ENCODE measurements at regions not wholly inside any gene's neighbourhood (a gene's known extent, or its start where the extent isn't known, plus 50 kb on each side); places are given as distances from the start of the nearest gene placed in this dataset.

DNA sequence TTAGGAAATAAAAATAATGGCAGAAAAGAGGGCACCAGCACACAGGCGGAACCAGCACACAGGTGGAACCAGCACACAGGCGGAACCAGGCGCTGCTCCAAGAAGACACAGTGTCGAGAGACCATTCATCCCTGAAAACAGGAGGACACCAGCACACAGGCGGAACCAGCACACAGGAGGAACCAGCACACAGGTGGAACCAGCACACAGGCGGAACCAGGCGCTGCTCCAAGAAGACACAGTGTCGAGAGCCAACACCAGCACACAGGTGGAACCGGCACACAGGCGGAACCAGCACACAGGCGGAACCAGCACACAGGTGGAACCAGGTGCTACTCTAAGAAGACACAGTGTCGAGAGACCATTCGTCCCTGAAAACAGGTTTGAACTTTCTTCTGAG, 115.5 kb upstream of the TMEM18 start:
- POLR2A ChIA-PET: no interaction called here
- H3K27me3 Mint-ChIP-seq (ENCODE audit: insufficient read depth, unreplicated experiment): no peaks in the 10 kb centered on the region
- no TSS peak for BruUV-seq (replicated peaks)
- intact Hi-C loops (cut with micrococcal nuclease): no loop called here
- H3K4me3 Mint-ChIP-seq (ENCODE audit: unreplicated experiment): no peak overlapping the region
- TF ChIP-seq, protein P1, sequence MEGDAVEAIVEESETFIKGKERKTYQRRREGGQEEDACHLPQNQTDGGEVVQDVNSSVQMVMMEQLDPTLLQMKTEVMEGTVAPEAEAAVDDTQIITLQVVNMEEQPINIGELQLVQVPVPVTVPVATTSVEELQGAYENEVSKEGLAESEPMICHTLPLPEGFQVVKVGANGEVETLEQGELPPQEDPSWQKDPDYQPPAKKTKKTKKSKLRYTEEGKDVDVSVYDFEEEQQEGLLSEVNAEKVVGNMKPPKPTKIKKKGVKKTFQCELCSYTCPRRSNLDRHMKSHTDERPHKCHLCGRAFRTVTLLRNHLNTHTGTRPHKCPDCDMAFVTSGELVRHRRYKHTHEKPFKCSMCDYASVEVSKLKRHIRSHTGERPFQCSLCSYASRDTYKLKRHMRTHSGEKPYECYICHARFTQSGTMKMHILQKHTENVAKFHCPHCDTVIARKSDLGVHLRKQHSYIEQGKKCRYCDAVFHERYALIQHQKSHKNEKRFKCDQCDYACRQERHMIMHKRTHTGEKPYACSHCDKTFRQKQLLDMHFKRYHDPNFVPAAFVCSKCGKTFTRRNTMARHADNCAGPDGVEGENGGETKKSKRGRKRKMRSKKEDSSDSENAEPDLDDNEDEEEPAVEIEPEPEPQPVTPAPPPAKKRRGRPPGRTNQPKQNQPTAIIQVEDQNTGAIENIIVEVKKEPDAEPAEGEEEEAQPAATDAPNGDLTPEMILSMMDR (IDR thresholded peaks at IDR 0.05; ENCODE audit: unreplicated experiment): no peak
- CTCF ChIA-PET: no interaction called here
- H3K9me3 Mint-ChIP-seq (ENCODE audit: unreplicated experiment): peaks cover 7% of the 10 kb centered on the region
- H3K27ac Mint-ChIP-seq (ENCODE audit: low read depth, unreplicated experiment): no peak overlapping the region
- H3K36me3 Mint-ChIP-seq (ENCODE audit: insufficient read depth, unreplicated experiment): no peaks in the 10 kb centered on the region
- DNase-seq (ENCODE audit: unreplicated experiment): no peak
- no peaks in the 10 kb centered on the region for H3K4me1 Mint-ChIP-seq (ENCODE audit: insufficient read depth, unreplicated experiment)

DNA sequence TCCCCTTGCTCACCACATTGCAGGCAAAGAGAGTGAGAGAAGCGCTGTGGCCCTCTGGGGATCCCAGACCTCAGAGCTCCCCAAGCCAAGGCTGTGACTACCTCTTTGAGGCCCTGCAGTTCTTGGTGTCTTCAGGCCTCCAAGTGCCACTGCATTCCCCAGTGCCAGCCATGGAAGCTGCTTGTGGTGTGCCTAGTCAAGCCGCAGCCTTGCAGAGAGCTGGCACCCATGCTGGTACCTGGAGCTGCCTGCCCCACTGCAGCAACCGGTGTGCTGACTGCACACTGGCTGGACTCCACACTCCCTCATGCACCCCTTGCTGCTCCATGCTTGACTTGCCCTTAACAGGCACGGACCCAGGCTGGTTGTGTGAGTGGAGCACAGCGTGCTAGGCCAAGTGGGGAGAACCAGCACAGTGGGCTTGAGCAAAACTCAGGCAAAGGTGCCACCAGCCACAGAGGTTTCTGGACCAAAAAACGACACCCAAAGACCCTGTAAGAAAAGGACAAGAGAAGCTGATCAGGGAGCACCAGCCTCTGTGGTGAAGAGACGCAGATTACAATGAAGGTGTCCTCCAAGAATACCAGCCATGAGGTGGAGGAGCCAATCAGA, 113.5 kb upstream of the TMEM18 start:
- ChIA-PET POLR2A (no interaction called here), CTCF (interaction anchor here (1.1 kb wide), 1 partner anchor 757 kb away, joined by 4 read pairs; no protein-coding TSS in a partner anchor)
- TF ChIP-seq, protein P1 (IDR thresholded peaks at IDR 0.05; ENCODE audit: unreplicated experiment): no peak
- H3K4me1 Mint-ChIP-seq (ENCODE audit: insufficient read depth, unreplicated experiment): no peaks in the 10 kb centered on the region
- intact Hi-C loops (cut with micrococcal nuclease): no loop called here
- H3K36me3 Mint-ChIP-seq (ENCODE audit: insufficient read depth, unreplicated experiment): no peaks in the 10 kb centered on the region
- H3K27me3 Mint-ChIP-seq (ENCODE audit: insufficient read depth, unreplicated experiment): no peaks in the 10 kb centered on the region
- no peak overlapping the region for H3K27ac Mint-ChIP-seq (ENCODE audit: low read depth, unreplicated experiment)
- H3K9me3 Mint-ChIP-seq (ENCODE audit: unreplicated experiment): peaks cover 7% of the 10 kb centered on the region
- H3K4me3 Mint-ChIP-seq (ENCODE audit: unreplicated experiment): no peak overlapping the region
- no TSS peak for BruUV-seq (replicated peaks)
- no peak for DNase-seq (ENCODE audit: unreplicated experiment)

DNA sequence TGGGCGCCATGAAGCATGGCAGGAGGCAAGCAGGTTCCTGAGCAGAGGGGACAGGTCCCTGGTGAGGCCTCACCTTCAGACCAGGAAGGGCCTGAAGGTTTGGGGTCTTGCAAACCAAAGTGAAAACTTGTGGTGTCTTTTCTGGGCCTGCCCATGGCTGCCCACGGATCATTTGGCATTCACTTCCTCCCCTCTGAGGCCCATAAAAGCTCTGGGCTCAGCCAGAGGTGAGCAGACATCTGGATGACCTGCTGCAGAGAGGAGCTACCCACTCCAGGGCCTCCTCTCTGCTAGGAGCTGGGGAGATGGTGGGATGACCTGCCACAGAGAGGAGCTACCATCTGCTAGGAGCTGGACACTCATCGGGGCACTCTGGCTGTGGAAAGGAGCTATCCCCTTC, 112.9 kb upstream of the TMEM18 start:
- H3K27ac Mint-ChIP-seq (ENCODE audit: low read depth, unreplicated experiment): no peak overlapping the region
- H3K36me3 Mint-ChIP-seq (ENCODE audit: insufficient read depth, unreplicated experiment): no peaks in the 10 kb centered on the region
- H3K4me1 Mint-ChIP-seq (ENCODE audit: insufficient read depth, unreplicated experiment): no peaks in the 10 kb centered on the region
- DNase-seq (ENCODE audit: unreplicated experiment): no peak
- H3K27me3 Mint-ChIP-seq (ENCODE audit: insufficient read depth, unreplicated experiment): no peaks in the 10 kb centered on the region
- intact Hi-C loops (cut with micrococcal nuclease): no loop called here
- peaks cover 7% of the 10 kb centered on the region for H3K9me3 Mint-ChIP-seq (ENCODE audit: unreplicated experiment)
- POLR2A ChIA-PET: no interaction called here
- no peak overlapping the region for H3K4me3 Mint-ChIP-seq (ENCODE audit: unreplicated experiment)
- CTCF ChIA-PET: interaction anchor here (0.6 kb wide), 1 partner anchor 1029 kb away, joined by 3 read pairs; no protein-coding TSS in a partner anchor
- no TSS peak for BruUV-seq (replicated peaks)
- TF ChIP-seq, protein P1 (IDR thresholded peaks at IDR 0.05; ENCODE audit: unreplicated experiment): no peak

DNA sequence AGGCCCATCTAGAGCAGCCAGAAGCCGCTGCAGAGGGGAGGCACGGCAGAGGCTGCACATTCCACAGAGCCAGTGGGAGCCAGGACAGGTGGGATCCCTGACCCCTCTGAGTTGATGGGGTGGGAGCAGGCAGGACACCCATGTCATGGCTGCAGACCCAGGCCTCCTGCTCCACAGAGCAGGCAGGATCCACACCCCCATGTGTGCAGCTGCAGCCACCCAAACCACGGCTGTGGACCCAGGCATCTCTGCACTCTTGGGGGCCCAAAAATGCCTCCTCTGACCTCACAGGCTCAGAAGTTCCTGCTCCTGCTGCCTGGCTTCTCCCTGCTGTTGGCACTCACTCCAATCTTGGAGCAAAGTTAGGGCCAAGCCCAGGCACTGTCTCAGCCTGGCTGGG, 112.3 kb upstream of the TMEM18 start:
- Mint-ChIP-seq H3K4me1 (ENCODE audit: insufficient read depth, unreplicated experiment) (no peaks in the 10 kb centered on the region), H3K4me3 (ENCODE audit: unreplicated experiment) (no peak overlapping the region), H3K27me3 (ENCODE audit: insufficient read depth, unreplicated experiment) (no peaks in the 10 kb centered on the region), H3K36me3 (ENCODE audit: insufficient read depth, unreplicated experiment) (no peaks in the 10 kb centered on the region), H3K9me3 (ENCODE audit: unreplicated experiment) (peaks cover 7% of the 10 kb centered on the region), H3K27ac (ENCODE audit: low read depth, unreplicated experiment) (no peak overlapping the region)
- no TSS peak for BruUV-seq (replicated peaks)
- ChIA-PET CTCF (no interaction called here), POLR2A (no interaction called here)
- TF ChIP-seq, protein P1 (IDR thresholded peaks at IDR 0.05; ENCODE audit: unreplicated experiment): no peak
- intact Hi-C loops (cut with micrococcal nuclease): no loop called here
- no peak for DNase-seq (ENCODE audit: unreplicated experiment)

Data from MCF 10A (cell line).